Amygdala (tissue), 56 donors: ENCODE measurements at regions not wholly inside any gene's neighbourhood (a gene's known extent, or its start where the extent isn't known, plus 50 kb on each side); places are given as distances from the start of the nearest gene placed in this dataset.

Source experiments
- DNase-seq, 56 donors: peaks; one replicate each; lab custom pipeline; 2025; lab: John Stamatoyannopoulos, UW

DNA sequence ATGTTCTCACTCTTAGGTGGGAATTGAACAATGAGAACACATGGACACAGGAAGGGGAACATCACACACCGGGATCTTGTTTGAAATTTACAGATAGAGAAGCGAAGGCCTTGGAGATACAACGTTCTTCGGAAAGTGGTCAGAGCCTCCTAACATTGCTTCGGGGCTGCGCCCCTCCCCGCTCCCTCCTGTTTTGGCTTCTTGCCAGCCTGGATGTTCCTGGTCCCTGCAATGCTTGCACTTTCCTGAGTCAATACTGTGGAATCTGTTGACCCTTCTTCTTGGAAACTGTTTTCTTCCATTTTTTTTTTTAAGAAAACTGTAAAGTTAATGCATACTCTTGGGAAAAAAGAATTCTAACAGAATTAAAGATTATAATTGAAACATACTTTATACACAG, 360.8 kb downstream of the SOCS6 start:
- no peak for DNase-seq

- no peak for DNase-seq
Measured at GRCh38 chr18:70645971-70646370, 357.1 kb downstream of the SOCS6 start.

GRCh38 chr18:70643812-70644211, 355.0 kb downstream of the SOCS6 start:
- no peak for DNase-seq

- DNase-seq = no peak
Measured at GRCh38 chr18:70641156-70641775, 352.4 kb downstream of the SOCS6 start.

- DNase-seq = no peak
Measured at GRCh38 chr18:70640336-70640887, 351.6 kb downstream of the SOCS6 start.

DNA sequence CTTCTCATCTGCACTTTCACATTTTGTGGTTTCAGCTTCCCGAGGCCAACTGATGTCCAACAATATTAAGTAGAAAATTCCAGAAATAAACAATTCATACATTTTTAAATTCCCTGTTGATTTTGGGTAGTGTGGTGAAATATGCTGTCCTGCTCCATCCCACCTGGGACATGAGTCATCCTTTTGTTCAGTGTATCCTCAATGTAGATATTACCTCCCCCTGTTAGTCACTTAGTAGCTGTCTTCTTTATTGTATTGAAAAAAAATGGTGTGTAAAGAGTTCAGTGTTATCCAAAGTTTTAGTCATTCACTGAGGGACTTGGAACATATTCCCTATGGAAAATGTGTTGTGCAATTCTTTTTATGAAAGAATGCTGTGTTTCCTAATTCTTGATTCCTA, 348.1 kb downstream of the SOCS6 start:
- DNase-seq = no peak

DNA sequence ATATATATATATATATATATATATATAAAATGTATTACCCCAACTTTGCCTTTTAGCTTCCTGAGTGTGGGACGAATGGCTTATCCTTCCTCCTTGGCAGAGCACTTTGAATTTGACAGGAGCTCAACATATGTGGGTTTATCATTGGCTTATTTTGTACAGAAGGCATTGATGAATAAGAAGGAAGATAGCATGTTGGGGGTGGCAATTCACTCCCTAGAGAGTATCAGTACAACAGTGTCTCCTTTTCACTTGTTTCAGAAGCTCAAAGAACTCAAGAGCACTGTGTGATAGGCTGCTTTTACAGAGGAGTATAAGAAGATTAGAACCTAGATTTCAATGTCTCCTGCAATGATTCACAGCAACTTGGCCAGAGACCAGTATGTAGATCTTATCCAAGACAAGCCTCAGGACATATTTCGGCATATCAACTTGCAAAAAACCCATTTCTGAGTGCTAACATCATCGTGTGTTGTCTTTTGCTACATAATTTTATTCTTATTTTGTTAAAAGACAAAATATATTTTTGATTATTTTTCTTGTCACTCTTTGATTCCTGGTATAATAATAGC, 345.8 kb downstream of the SOCS6 start:
- DNase-seq = no peak

DNA sequence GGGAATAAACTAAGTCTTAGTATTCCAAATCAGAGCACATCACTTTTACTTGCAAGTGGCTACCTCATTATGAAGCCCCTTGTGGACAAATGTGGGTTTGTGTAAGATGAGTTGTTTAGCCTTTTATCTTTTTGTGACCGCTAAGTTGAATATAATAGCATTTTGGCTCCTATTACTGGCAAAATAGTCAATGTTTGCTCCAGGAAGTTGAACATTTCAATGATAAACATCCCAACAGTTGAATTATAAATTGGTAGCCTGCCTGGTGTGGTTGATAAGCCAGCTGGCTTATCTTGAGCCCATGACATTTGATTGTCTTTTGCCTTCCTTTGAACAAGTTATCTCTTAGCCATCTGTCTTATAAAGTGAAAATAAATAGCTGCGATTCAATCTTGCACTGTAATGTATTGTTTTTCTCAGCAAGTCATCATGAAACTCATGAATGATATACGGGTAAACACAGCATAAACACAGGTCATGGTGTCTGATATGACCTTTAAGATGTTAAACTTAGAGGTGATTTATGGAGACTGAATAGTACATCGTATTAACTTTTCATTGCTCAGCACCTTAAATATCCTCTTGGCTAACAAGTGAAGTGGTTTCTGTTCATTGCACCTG, 338.4 kb downstream of the SOCS6 start:
- no peak for DNase-seq

DNA sequence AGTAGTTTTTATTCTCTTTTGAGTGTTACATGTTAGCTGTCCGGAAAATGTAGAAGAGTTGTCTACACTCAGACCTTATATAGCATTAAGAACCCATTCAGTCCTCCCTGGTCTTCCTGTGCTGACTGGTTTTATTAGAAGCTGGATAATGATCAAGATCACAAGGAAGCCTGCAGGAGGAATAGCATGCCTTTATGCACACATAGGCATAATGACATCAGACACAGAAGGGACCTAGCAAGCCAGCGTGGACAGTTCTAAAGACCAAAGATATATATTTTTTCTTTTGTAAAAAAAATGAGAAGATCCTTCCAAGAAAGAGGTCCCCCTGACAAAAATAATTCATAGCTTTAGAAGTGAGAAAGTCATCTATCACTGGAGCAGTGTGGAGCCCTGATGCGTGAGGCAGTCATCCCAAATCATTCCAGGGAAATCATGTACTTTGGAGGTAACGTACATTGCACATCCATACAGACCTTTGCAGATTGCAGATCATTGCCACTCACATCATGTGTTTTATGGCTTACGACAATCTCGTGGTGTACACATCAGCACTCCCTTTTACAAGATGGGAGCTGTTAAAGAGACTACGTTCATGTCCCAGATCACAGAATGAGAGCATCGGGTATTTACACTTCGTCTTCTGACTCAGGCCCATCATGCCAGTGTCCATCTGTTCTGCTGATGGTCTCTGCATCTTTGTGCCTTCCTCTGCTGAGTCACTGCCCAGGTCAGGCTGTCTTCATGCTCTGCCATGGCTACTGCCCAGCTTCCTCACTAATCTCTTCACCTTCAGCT, 334.0 kb downstream of the SOCS6 start:
- DNase-seq = no peak

- peak in 2 of 56 donors; percentile 2 to 4 for DNase-seq
Measured at GRCh38 chr18:70621710-70622109, 332.9 kb downstream of the SOCS6 start.

DNA sequence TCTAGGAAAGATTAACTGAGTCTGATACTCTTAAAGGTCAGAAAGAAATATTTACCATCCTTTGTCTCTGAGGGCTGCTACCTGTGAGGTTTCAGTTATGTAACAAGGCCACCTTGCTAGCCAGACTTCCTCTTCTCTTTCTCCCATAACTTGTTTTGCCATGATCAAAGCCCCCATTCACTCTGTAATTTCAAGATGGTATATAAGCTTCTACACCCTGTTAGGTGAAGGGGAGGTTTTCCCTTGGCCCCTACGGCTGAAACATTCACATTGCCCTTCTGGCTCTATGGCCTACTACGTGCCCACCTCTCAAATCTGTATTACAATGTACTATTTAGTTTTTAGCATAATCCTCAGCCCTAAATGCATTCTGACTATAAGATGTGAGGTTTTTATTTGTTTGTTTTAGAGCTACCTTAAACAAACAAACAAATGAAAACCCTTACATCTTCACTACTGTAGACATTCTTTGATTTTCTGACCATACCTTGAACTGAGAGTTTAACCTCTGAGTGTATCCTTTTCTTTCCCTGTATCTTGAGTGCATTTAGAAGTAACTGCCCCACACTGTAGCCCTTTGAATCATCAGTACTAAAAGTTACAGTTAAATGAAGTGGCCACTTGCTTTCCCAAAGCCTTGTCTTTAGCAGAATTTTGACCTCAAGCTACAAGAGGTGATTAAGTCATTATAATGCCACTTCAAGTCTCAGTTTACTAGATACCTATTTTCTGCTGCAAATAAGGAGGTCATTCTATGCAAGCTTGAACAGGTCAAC, 332.2 kb downstream of the SOCS6 start:
- no peak for DNase-seq

DNA sequence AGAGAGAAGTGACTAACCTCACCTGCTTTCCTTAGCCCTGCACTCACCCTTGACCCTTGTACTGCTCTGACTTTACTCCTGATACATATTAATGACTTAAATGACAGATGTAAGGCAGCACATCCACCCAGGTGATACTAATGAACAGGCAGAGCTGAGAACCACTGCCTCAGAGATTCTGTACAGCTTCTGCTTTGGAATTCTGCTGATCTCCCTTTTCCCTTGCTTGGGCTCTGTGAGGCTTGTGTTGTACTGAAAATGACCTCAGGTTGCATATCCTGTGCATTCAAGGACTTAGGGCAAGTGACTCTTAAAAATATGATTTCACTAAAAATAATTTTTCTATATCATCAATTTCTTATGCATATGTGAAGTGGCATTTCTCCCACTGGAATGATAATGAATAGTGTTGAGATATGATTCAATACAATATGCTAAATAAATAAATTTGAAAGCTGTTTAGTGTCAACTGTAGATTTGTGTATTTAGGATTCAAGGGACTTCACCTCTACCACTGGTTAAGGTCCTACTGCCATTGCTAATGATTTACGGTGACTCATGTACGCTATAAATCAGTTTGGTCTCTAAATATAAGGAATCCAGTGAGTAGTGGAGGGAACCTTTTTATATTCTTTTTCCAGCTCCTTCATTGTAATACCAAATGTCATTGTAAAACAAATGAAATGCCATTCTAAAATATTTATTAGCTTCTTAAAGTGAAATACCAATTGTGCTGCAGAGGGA, 328.3 kb downstream of the SOCS6 start:
- DNase-seq = no peak

DNA sequence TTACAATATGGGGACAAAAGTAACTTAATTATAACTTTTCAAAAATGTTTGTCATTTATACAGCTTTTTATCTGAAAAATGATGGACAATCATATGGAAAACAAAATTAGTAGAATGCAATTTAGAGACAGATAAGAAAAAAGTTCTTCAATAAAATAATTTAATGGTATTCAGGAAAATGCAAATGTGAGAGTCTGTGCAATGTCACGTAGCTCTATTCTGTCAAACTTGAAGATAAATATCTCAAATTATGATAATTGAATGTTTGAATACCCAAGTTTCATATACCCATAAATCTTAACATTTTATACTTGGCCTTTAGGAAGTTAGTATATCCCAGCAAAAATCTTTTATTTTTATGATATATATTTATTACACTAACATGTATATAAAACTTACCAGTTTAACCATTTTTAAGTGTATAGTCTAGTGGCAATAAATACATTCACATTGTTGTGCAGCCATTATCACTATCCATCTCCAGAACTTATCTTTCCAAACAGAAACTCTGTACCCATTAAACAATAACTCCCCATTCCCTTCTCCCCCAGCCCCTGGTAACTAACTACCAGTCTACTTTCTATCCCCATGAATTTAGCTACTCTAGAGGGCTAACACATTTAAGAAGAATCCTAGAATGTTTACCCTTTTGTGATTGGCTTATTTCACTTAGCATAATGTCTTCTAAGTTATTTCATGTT, 311.5 kb downstream of the SOCS6 start:
- no peak for DNase-seq

DNA sequence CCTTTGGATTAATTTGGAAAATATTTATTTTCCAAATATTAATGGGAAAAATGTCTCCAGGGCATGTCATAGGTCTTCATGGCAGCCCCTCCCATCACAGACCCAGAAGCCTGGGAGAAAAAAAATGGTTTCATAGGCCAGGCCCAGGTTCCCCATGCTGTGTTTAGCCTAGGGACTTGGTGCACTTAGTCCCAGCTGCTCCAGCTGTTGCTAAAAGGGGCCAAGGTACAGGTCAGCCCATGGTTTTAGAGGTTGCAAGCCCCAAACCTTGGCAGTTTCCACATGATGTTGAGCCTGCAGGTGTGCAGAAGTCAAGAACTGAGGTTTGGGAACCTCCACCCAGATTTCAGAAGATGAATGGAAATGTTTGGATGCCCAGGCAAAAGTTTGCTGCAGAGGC, 309.6 kb downstream of the SOCS6 start:
- no peak for DNase-seq

- DNase-seq = no peak
Measured at GRCh38 chr18:70582981-70583380, 294.1 kb downstream of the SOCS6 start.

DNA sequence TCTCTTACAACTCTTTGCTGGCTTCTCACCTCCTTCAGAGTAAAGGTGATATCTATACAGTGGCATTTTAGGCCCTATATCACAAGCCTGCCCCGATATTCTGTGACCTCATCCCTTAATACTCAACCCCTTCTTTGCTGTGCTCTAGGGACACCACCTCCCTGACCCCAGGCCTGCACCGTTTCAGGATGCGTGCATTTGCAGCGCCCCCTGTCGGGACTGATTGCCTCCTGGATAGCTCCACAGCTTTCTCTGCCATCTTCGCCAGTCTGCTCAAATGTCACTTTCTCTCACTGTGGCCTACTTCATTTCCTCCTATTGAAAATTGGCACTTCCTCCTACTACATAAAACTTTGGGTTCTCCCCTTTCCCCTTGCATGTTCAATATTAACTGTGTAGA, 289.6 kb downstream of the SOCS6 start:
- DNase-seq = peak in 2 of 56 donors; percentile 1 to 2

- no peak for DNase-seq
Measured at GRCh38 chr18:70577023-70577420, 288.2 kb downstream of the SOCS6 start.

GRCh38 chr18:70576276-70577022, 287.6 kb downstream of the SOCS6 start:
- no peak for DNase-seq
